Stimulated activated naive CD4-positive, alpha-beta T cell (primary cell): ENCODE measurements at regions not wholly inside any gene's neighbourhood (a gene's known extent, or its start where the extent isn't known, plus 50 kb on each side); places are given as distances from the start of the nearest gene placed in this dataset.

ENCODE experiments used
- DNase-seq, 6 experiments: peaks; one replicate each; lab custom pipeline; 2025; lab: John Stamatoyannopoulos, UW

DNA sequence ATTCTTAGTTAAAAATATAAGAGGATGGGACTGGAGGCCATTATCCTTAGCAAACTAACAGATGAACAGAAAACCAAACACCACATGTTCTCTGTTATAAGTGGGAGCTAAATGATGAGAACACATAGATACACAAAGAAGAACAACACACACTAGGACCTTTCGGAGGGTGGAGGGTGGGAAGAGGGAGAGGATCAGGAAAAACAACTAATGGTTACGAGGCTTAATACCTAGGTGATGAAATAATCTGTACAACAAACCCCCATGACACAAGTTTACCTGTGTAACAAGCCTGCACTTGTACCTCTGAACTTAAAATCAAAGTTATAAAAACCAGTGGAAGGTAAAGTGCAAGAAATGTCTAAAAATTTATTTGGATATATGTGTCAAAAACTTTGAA lies 1047.4 kb upstream of the C9orf72 start:
- no peak for DNase-seq

DNA sequence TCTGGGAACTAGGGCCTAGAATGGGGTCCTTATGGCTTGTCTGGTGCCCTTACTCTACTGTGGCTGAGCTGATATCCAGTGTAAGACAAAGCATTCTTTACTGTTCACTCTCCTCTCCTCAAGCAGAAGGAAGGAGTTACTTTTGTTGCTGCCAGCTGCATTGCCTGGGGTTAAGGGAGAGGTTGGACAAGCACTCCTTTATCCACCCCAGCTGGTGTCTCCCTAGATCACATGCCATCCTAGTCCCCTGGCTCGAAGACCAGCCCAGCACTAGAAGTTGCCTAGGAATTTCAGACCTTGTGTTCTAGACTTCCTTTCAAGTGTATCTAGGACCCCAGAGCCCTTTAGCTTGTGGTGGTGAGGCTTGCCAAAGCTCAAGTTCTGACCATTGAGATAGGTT lies 1051.5 kb upstream of the C9orf72 start:
- DNase-seq = no peak

DNA sequence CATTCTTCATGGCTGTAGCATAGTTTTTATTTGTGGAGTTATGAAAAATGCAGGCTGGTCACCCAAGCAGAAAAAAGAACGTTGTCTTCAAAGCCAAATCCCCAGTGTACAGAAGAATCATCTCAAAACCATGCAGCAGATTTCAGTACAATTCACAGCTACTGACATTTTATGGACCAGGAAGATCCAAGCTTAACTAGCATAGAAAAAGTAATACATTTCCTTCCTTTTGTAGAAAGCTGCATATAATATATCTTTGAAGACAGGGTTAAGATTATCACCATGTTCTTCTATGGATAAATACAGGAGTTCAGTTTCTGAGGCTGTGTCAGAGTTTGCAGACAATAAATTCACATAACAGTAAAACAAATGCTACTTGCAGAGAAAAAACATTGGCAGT lies 1054.8 kb upstream of the C9orf72 start:
- no peak for DNase-seq

DNA sequence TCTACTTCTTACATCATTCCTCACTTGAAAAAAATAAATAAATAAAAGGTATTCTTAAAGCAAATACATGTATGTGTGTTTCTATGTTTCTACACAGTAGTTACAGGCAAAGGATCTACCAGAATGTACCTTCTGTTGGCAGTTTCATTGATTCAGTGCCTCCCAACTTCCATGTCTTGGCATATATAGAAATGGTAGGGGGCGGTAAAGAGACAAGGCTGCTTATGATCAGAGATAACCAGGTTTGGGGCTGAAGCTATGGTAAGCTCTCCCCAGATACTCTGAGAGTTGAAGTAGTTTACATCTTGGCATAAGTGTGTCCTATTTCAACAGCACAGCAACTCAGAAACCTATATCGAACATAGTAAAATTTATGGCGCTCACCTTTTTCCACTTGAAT lies 1075.4 kb upstream of the C9orf72 start:
- DNase-seq = no peak

DNA sequence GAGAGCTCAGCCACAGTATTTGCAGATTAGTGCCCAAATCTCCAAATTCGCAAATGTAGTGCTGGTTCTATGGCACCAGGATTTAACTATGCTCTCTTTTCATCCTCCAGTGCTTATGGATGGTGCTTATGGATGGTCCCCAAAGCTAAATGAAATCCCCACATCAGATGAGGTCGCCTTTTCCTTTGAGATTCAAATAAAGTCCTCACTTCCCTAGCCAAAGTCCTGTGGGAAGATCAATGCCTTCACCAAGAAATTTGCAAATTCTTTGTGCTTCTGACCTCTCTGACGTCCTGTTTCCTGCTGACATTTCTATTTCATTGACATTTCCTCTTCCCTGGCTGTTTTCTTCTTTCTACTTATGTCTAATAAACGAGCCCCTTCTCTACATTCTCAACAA lies 1077.0 kb upstream of the C9orf72 start:
- DNase-seq = no peak

DNA sequence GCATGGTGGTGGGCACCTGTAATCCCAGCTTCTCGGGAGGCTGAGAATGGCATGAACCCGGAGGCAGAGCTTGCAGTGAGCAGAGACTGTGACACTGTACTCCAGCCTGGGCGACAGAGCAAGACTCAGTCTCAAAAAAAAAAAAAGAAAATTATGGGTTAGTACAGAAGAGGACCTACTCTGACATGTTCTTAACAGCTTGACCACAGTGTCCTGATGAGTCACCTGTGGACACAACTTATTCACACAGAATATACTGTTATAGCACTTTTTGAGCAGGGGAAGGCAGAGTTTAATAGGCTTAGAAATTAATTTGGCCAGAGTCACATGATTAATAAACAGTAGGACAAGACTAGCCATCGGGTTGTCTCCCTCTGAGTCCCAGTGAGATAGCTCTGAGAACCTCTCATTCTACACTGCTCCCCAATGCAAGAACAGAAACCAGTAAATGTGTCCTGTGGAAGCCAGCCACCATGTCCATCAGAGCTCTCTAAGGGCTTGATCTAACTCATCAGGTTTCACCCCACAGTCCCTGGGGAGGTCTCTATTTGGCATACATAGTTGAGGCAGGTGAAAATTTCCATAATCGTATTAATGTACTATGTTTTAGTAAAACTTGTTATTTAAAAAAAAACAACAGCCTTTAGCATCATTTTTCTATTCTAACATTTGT lies 1077.9 kb upstream of the C9orf72 start:
- no peak for DNase-seq

DNA sequence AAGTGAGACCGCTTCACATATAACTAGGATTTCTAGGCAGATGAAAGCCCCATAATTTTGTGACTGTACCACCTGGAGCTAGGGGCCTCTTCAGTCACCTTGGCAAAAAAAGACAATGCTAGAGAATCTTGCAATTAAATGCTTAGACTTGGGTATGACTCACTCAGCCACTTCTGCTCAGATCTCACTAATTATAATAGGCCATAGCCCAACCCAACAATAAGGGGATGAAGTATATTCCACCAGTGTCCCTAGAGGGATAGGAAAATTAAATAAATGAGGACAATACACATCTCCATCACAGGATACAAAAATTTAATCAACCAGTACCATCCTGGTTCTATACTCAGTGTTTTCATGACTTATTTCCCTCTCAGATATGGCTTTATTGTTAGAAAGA lies 1079.9 kb upstream of the C9orf72 start:
- no peak for DNase-seq

DNA sequence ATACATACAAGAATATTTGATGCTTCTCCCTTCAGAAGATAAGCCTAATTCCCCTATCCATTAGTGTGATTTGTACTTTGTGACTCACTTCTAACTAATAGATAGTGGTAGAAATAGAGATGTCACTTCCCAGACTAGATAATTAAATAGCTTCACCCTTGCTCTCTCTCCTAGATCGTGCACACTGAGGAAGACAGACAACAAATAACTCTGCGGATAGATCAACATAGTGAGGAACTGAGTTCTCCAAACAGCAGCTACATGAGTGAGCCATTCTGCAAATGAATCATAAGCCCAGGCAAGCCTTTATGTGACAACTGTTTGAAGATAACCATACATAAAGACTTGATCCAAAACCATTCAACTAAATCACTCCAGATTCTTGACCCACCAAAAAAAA lies 1083.4 kb upstream of the C9orf72 start:
- DNase-seq = no peak

DNA sequence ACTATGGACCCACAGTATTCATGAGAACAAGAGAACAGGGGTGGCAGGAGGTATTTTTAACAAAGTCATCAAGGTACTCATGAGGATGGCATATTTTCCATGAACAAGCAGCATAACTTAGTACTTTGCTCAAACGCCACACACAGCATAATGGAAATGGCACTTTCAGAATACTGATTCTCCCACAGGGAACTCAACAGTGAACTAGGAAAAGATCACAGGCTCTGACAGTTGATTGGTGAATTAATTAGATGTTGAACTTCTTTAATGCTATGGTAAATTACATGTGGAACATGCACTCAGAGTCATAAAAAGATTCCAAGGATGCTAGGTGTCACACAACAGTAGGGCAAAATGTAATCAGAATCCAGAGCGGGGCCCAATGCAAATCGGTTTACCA lies 1088.6 kb upstream of the C9orf72 start:
- no peak for DNase-seq

DNA sequence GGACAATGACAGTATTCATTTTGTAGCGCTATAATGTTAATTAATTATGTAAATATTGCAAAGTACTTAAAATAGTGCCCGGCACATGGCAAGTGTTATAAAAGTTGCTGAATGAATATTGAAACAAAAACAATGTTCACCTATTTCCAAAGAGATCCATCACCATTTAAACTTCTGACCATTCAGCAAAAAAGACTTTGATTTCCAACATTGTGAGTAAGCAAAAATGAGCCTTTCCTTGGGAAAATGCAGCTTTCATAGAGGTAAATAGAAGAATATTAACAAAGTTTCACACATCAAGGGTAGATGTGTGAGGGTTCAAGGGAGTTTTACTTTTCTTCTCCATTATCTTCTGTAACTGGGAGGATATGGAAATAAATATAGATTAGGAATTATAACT lies 1089.4 kb upstream of the C9orf72 start:
- DNase-seq = no peak

DNA sequence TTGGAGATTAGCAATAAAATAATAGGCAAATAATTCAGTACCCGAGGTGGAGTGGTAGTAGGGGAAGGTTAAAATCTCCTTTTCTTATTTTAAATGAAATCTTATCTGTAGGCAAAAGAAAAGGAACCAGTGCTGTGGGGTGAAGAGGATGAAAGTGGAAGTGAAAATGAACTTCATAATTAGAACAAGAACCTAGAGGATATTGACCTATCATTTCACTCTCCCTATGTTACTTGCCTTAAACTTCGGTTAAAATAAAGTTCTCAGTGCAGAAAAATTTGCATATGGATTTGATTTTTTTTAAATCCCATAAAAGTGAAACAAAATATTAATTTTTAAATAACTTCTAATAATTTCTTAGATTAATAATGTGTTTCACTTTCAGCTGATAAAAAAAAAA lies 1094.9 kb upstream of the C9orf72 start:
- no peak for DNase-seq

DNA sequence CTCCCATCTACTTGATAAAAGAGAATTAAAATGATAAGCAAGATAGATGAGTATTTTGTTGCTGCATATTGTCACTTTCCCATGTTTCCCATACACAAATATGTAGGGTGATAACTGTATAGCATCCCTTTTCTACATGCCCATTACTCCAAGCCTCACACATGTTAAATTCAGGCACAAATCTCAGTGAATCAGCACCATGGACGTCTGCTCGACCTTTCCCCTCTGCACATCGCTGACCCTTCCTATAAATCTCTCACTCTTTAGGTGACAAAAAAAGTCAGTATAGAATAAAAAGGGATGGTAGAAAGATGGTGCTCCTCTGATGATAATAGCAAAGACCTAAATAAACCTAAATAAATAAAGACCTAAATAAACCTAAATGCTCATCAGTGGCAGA lies 1097.7 kb upstream of the C9orf72 start:
- no peak for DNase-seq

DNA sequence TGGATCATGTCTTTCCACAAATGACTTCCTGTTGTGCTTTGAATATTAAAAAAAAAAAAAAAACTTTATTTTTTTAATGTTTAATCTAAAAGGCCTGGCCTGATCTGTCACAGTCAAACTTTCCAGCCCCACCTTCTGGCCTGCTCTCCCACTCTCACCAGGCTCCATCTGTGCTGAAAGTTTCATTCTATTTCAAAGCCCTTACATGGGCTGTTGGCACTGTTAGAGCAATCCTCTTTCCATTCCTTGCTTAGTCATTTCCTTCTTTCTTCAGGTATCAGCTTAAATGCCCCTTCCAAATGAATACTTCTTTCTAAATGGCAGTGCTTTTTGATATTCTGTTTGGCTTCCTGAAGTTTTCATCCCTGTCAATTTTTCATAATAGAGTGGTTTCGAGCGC lies 1104.8 kb upstream of the C9orf72 start:
- DNase-seq = no peak

DNA sequence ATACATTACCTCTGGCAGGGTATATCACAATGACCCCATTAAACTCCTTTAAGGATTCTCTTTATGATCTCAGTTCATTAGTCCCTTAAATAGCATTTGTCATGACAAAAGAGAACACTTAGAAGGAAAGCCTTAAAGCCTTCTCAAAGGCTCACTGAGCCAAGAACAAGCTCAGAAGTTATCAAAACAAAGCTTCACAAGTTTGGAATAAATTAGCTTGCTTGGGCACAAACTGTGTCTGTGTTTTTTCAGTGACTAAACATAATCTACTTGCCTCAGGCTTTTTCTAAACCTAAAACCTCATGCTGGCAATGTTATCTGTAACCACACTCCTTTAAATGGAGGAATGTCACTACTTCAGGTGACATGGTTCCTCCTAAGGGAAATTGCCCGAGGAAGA lies 1114.9 kb upstream of the C9orf72 start:
- no peak for DNase-seq

DNA sequence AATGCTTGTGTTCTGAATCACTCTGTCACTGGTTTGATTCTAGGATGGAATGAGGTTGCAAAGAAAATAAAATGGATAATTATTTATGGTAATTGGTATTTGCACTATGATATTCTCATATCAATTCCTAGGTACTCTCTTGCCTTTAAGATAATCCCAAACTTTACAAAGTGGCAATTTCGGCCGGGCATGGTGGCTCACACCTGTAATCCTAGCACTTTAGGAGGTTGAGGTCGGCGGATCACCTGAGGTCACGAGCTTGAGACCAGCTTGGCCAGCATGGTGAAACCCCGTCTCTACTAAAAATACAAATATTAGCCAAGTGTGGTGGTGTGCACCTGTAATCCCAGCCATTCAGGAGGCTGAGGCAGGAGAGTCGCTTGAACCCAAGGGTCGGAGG lies 1118.7 kb upstream of the C9orf72 start:
- DNase-seq = no peak

DNA sequence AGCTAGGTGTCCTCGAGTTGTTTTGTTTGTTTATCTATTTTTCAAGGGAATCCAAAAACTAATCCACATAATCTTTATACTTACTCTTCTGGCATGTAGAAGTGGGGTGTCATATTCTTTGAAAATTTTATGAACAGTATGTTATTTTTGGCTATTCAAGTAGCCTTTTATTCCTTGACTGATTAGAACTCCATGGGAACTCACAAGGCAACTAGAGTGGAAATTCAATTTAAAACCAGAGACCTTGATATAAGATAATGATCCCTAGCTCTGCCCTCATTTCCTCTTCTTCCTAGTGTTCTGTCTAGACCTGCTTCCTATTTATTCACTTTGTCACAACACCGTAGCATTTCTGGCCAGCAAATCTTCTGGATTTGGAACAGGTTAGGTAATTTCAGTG lies 1123.7 kb upstream of the C9orf72 start:
- DNase-seq = no peak

DNA sequence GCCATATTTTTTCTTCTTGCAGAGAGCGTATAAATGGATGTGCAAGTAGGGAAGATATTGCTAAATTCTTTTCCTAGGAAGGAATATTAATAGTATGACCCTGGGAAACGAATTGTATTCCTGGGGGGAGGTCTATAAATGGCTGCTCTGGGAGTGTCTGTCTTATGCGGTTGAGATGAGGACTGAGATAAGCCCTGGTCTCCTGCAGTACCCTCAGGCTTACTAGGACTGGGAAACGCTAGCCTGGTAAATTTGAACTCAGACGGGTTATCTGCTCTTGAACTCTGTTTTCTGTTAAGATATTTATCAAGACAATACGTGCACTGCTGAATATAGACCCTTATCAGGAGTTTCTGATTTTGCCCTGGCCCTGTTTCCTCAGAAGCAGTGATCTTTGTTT lies 1126.4 kb upstream of the C9orf72 start:
- no peak for DNase-seq

DNA sequence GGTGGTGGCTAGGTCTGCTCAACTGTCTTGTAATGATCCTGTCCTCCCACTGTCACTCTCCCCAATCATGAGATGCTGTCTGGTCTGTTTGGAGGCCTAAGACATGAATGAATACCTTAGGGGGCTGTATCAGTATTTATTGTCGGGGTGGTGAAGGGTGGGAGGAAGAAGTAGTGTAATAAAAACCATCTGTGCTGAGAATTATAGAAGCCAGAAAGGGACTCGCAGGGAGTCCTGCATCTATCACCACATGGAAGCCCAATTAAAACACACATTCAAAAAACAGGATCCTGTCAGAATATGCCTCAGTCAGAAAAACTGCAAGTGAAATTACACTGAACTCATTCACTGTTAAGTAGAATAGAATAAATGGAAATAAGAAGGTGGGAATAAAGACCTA lies 1134.3 kb upstream of the C9orf72 start:
- no peak for DNase-seq

DNA sequence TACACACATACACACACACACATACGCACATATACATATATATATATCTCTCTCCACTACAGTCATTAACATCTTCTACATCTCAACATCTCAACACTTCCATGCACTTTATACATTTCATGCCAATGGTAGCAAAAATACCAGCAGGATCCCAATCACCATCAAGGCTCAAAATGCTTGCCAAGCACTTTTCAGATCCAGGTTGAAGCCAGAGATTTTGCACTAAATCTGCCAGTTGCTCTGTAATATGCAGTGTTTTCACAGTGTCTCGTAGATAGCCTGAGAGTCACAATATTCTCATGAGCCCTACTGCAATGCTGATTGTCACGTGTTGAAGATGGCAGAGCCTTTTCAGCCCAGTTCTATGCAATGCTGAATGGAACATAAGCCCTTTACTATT lies 1140.9 kb upstream of the C9orf72 start:
- no peak for DNase-seq

DNA sequence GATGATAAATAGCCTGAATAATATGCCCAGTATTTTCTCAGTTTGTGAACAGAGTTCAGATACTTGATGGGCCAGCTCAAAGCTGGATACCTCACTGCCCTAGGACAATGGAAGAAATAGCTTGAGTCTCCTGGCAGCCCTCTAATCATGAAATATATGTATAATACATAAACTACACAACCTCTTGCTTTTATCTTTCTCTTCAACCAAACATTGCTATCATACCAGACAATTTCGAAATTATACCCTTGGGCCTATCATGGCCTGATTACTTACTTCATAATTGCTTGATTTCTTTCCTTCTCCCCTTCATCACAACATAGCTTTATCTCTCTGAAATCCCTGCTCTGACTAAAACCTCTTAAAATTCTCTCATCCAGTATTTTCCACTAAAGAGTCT lies 1144.9 kb upstream of the C9orf72 start:
- no peak for DNase-seq

DNA sequence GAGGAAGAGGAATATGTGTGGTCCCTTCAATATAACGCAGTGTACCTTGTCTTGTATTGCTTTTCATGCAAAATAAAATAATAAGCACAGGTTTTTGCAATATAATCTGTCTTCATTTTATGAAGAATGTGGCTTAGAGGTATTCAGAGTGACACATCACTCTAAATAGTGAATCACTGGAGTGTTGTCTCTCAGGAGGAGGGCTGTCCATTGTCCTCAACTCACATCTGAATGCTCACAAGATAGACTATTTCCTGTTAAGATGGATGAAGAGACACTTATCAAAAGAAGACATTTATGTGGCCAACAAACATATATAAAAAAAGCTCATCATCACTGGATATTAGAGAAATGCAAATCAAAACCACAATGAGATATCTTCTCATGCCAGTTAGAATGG lies 1147.5 kb upstream of the C9orf72 start:
- no peak for DNase-seq

DNA sequence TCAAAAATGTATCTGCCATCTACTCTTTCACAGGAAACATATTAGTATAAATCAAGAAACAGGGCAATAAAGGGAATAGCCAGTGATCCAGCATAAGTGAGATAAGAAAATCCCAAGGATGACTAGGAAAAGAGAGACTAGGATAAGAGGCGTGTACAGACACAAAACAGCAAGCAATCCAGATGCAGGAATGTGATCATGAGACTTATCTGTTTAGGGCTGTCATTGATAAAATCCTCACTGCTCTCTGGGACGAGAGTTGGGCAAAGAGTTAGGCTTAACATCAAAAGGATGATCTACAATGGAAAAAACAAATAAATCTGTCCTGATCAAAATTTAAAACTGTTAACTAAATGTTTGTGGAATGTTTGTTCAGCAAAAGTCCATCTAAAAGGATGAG lies 1156.8 kb upstream of the C9orf72 start:
- no peak for DNase-seq

DNA sequence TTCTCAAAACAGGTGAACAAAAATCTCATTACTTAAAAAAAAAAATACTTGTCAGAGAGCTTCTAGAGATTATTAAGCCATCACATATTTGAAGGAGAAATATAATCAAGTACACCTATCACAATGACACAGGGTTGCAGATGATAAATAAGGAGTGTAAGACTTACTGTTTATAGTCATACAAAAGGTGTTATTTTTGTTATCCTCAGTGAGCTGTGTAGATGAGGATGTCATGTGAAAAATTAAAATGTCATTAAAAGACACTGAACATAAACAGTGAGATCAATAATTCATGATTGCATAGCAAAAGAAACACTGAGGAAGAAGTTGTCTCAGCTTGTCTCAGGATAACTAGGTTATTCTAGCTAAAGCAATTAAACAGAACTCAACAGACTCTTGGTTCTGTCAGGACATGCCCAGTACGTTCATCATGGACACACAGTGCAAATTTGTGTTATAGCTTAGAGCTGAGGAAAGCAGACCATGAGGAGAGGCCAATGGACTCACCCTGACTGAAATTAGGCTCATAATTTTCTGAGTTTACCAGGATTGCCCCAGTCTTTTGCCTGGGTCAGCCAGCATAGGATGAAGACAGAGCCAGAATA lies 1162.6 kb upstream of the C9orf72 start:
- no peak for DNase-seq

DNA sequence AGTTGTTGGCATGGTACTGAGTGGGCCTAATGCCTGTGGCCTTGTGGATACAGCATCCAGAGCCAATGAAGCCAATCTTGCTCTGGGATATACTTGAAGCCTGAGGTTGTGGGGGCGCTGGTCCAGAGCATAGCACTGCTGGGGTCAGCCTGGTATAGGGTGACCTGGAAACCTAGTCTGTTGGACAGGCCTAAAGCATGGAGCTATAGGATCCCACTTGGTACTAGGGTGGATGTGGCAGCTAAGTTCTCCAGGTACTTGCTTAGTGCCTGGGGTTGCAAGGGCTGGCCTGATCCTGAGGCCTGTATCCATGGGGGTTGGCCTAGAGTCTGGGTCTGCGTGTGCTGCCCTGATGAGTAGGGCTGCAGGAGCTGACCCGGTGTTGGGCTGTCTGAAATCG lies 1168.2 kb upstream of the C9orf72 start:
- no peak for DNase-seq
